Endothelial cell (in vitro differentiated cells): ENCODE measurements at regions not wholly inside any gene's neighbourhood (a gene's known extent, or its start where the extent isn't known, plus 50 kb on each side); places are given as distances from the start of the nearest gene placed in this dataset.

Experiments used
- DNase-seq: peaks from one replicate; pipeline ENCODE4 v3.0.0; 2021; ENCODE audit warnings: low spot score
- H3K27ac Mint-ChIP-seq: one replicate; pipeline ENCODE4 v1.8.0; 2021; ENCODE audit warnings: mixed read lengths, inconsistent platforms; ENCODE audit not compliant: unreplicated experiment
- H3K27me3 Mint-ChIP-seq: one replicate; pipeline ENCODE4 v1.8.0; 2021; ENCODE audit warnings: mild to moderate bottlenecking, moderate library complexity, mixed read lengths, inconsistent platforms; ENCODE audit not compliant: unreplicated experiment
- H3K36me3 Mint-ChIP-seq: one replicate; pipeline ENCODE4 v1.8.0; 2021; ENCODE audit warnings: mild to moderate bottlenecking, low read depth, mixed read lengths, inconsistent platforms; ENCODE audit not compliant: unreplicated experiment
- H3K4me1 Mint-ChIP-seq: one replicate; pipeline ENCODE4 v1.8.0; 2021; ENCODE audit warnings: mild to moderate bottlenecking, mixed read lengths, inconsistent platforms; ENCODE audit not compliant: unreplicated experiment
- H3K4me3 Mint-ChIP-seq: one replicate; pipeline ENCODE4 v1.8.0; 2021; ENCODE audit warnings: mild to moderate bottlenecking, mixed read lengths, inconsistent platforms; ENCODE audit not compliant: unreplicated experiment
- H3K9me3 Mint-ChIP-seq: one replicate; pipeline ENCODE4 v1.8.0; 2021; ENCODE audit warnings: mixed read lengths, inconsistent platforms; ENCODE audit not compliant: unreplicated experiment
- CTCF ChIP-seq: fragments of 200-600 bp; sonication (generic); IDR thresholded peaks from one replicate; pipeline ENCODE4 v1.5.0; 2021; ENCODE audit warnings: antibody characterized with exemption; ENCODE audit not compliant: unreplicated experiment

DNA sequence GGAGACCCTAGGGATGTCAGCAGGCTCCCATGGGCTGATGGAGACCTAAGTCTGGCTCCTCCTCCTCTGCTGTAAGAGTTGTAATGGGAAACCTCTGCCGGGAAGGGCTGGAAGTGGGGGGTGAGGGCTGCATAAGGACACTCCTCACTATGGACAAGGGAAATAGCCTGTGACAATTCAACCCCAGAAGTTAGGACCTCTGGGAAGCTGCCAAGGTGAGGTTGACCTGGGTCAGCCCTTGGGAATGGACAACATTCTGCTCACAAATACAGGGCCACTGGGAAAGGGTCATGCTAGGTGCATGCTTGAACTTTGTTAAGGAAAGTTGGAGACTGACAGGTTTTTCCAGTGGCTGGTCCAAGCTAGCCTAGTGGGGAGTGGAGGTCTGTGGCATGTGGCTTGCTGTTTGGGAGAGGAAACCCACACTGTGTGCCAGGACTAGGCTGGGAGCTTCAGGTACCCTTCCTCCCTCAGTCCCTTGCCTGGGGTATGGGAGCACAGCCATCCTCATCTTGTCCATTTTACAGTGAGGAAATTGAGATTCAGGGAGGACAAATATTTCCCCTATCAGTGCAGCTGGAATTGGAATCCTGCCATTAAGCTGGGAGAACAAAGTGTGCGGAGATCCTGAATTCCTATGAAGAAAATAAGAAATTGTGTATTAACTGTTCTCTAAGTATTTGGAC lies 190.4 kb downstream of the SALL1 start:
- no peak overlapping the region for H3K27ac Mint-ChIP-seq
- no peaks in the 10 kb centered on the region for H3K9me3 Mint-ChIP-seq
- H3K4me3 Mint-ChIP-seq = no peak overlapping the region
- no peaks in the 10 kb centered on the region for H3K27me3 Mint-ChIP-seq
- DNase-seq = no peak
- no peak for TF ChIP-seq CTCF
- no peaks in the 10 kb centered on the region for H3K36me3 Mint-ChIP-seq
- H3K4me1 Mint-ChIP-seq = no peaks in the 10 kb centered on the region

- Mint-ChIP-seq H3K4me3 (no peak overlapping the region), H3K9me3 (no peaks in the 10 kb centered on the region), H3K4me1 (peaks cover 4% of the 10 kb centered on the region), H3K27me3 (no peaks in the 10 kb centered on the region), H3K27ac (no peak overlapping the region), H3K36me3 (no peaks in the 10 kb centered on the region)
- no peak for DNase-seq
- TF ChIP-seq CTCF = no peak
These were observed 194.0 kb downstream of the SALL1 start for GRCh38 chr16:50957056-50957455.

DNA sequence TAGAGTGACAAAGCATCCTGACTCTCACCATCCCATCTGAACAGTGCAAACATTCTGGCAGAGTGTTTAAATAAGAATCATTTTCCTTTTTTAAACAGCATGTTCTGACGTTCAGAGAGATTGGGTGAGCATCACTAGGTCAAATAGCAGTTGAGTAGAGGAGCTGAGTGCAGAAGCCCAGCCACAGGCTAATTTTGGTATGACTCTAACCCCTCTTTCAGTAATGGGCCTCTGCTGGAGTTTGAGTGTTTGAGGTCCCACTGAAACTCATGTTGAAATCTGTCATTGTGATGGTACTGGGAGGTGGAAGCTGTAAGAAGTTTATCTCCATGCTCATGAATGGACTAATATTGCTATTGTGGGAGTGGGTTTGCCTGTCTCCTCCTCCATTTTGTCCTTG lies 194.4 kb downstream of the SALL1 start:
- Mint-ChIP-seq H3K4me1 (peaks cover 4% of the 10 kb centered on the region), H3K27me3 (no peaks in the 10 kb centered on the region), H3K36me3 (no peaks in the 10 kb centered on the region), H3K27ac (no peak overlapping the region), H3K9me3 (no peaks in the 10 kb centered on the region), H3K4me3 (no peak overlapping the region)
- no peak for DNase-seq
- TF ChIP-seq CTCF = no peak

- TF ChIP-seq CTCF = no peak
- peaks cover 7% of the 10 kb centered on the region for H3K4me1 Mint-ChIP-seq
- no peaks in the 10 kb centered on the region for H3K9me3 Mint-ChIP-seq
These were observed 195.8 kb downstream of the SALL1 start for GRCh38 chr16:50955311-50955710.

GRCh38 chr16:50954469-50954868 lies 196.6 kb downstream of the SALL1 start:
- no peak for DNase-seq
- TF ChIP-seq CTCF = no peak
- Mint-ChIP-seq H3K36me3 (no peaks in the 10 kb centered on the region), H3K27ac (no peak overlapping the region), H3K4me3 (no peak overlapping the region), H3K27me3 (no peaks in the 10 kb centered on the region), H3K9me3 (no peaks in the 10 kb centered on the region), H3K4me1 (peaks cover 7% of the 10 kb centered on the region)

More at GRCh38 chr16:50955311-50955710, 195.8 kb downstream of the SALL1 start:
- no peak for DNase-seq
- Mint-ChIP-seq H3K4me3 (no peak overlapping the region), H3K27me3 (no peaks in the 10 kb centered on the region), H3K27ac (no peak overlapping the region), H3K36me3 (no peaks in the 10 kb centered on the region)
